ENCODE measurements at regions not wholly inside any gene's neighbourhood (a gene's known extent, or its start where the extent isn't known, plus 50 kb on each side); places are given as distances from the start of the nearest gene placed in this dataset.
"Not testable (repeated sequence)": the region's sequence is repeated elsewhere in the genome, so short reads cannot be mapped to it uniquely, and the experiment has no call there.

- peak; percentile 85 to 89 for ATAC-seq (replicated peaks)
These were observed 50.0 kb downstream of the SPRING1 start for GRCh38 chr12:116687888-116688287.

GRCh38 chr12:116684891-116685290, 53.0 kb downstream of the SPRING1 start:
- Mint-ChIP-seq H3K27ac (no peak overlapping the region), H3K9me3 (peaks cover 2 to 6% of the 10 kb centered on the region in 2 donors), H3K4me1 (peaks cover 2 to 21% of the 10 kb centered on the region in 2 donors), H3K27me3 (no peaks in the 10 kb centered on the region), H3K36me3 (peaks cover 6% of the 10 kb centered on the region in 2 donors), H3K4me3 (no peak overlapping the region)
- ATAC-seq (replicated peaks) (no peak), DNase-seq (no peak)

More at GRCh38 chr12:116687888-116688287, 50.0 kb downstream of the SPRING1 start:
- H3K4me1 Mint-ChIP-seq: peaks cover 9 to 35% of the 10 kb centered on the region in 2 donors
- peaks cover 8 to 10% of the 10 kb centered on the region in 2 donors for H3K27me3 Mint-ChIP-seq
- H3K9me3 Mint-ChIP-seq: peaks cover 2 to 6% of the 10 kb centered on the region in 2 donors
- H3K27ac Mint-ChIP-seq: no peak overlapping the region
- H3K4me3 Mint-ChIP-seq: no peak overlapping the region
- DNase-seq: no peak
- H3K36me3 Mint-ChIP-seq: peaks cover 6% of the 10 kb centered on the region in 2 donors

DNA sequence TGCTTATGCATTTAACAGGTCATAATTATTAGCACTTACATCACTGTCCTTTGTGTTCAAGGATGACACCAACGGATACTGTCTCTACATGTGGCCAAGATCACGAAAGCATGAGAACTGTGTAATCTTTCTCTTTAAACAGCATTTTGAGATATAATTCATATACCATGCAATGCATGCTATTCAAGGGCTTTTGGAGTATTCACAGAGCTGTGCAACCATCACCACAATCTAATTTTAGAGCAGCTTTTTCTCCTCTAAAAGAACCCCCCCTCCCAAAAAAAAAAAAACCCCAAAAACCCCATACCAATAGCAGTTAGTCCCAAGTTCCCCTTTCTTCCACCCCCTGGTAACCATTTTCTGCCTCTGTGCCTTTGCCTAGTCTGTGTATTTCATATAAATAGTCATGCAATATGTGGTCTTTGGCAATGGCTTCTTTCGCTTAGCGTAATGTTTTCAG, 60.6 kb downstream of the SPRING1 start:
- H3K27me3 Mint-ChIP-seq: no peaks in the 10 kb centered on the region
- peak overlapping the region; percentile 42 for H3K27ac Mint-ChIP-seq
- H3K36me3 Mint-ChIP-seq: peaks cover 0 to 2% of the 10 kb centered on the region in 2 donors
- peaks cover 50 to 76% of the 10 kb centered on the region in 2 donors for H3K4me1 Mint-ChIP-seq
- peak overlapping the region; percentile 59 to 63 for H3K4me3 Mint-ChIP-seq
- peak; percentile 76 to 83 for ATAC-seq (replicated peaks)
- DNase-seq: peak; percentile 40
- H3K9me3 Mint-ChIP-seq: peaks cover 0 to 5% of the 10 kb centered on the region in 2 donors

DNA sequence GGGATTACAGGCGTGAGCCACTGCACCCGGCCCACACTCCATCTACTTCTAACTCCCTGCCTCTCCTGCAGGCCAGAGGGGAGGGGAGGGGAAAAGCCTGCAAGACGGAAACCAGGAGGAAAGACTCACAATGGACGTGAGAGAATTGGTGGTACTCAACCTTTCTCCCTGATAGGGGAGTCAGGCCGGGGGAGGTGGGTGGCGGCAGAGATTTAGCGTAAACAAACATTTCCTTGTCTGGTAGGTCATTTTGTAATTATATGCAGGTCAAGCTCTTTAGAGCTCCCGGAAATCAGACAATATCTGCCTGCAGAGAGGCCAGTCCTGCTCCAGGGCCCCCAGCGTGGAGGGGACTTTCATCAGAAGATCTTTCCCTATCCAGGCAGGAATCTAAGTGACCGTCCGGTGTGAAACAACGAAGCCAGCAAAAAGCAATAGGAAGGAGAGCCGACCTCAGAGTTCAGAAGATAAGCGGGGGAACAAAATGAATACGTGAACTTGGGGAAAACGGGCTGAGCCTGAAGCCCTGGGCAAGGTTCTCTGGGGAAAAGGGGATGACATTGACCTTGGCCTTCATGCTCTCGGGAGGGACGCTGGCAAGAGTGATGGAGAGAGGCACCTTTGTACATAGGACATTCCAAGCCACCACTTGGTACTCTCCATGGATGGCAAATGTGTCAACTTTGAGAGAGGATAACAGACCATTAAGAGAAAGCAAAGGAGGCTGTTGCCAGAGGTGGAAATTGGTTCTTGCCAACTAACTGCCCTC, 62.3 kb downstream of the SPRING1 start:
- H3K4me3 Mint-ChIP-seq: peak overlapping the region in 1 of 2 donors; percentile 46
- H3K4me1 Mint-ChIP-seq: peaks cover 62 to 92% of the 10 kb centered on the region in 2 donors
- DNase-seq: no peak
- peaks cover 4 to 7% of the 10 kb centered on the region in 2 donors for H3K9me3 Mint-ChIP-seq
- no peaks in the 10 kb centered on the region for H3K27me3 Mint-ChIP-seq
- H3K27ac Mint-ChIP-seq: peak overlapping the region; percentile 88
- no peak for ATAC-seq (replicated peaks)
- peaks cover 2 to 4% of the 10 kb centered on the region in 2 donors for H3K36me3 Mint-ChIP-seq

GRCh38 chr12:116674643-116675183, 63.2 kb downstream of the SPRING1 start:
- ATAC-seq (replicated peaks): peak; percentile 55 to 59
- DNase-seq: peak; percentile 27
- H3K4me1 Mint-ChIP-seq: peaks cover 62 to 89% of the 10 kb centered on the region in 2 donors
- H3K4me3 Mint-ChIP-seq: no peak overlapping the region
- H3K27me3 Mint-ChIP-seq: no peaks in the 10 kb centered on the region
- peaks cover 4 to 7% of the 10 kb centered on the region in 2 donors for H3K9me3 Mint-ChIP-seq
- peak overlapping the region; percentile 88 for H3K27ac Mint-ChIP-seq
- peaks cover 2 to 4% of the 10 kb centered on the region in 2 donors for H3K36me3 Mint-ChIP-seq

- no peaks in the 10 kb centered on the region for H3K27me3 Mint-ChIP-seq
These were observed 64.2 kb downstream of the SPRING1 start for GRCh38 chr12:116673681-116674111.

GRCh38 chr12:116672842-116673516, 64.9 kb downstream of the SPRING1 start:
- H3K9me3 Mint-ChIP-seq: peaks cover 4 to 6% of the 10 kb centered on the region in 2 donors
- peak; percentile 24 to 43 for ATAC-seq (replicated peaks)
- H3K27ac Mint-ChIP-seq: peak overlapping the region; percentile 91
- H3K4me1 Mint-ChIP-seq: peaks cover 55 to 72% of the 10 kb centered on the region in 2 donors
- no peaks in the 10 kb centered on the region for H3K27me3 Mint-ChIP-seq
- H3K36me3 Mint-ChIP-seq: peaks cover 2 to 4% of the 10 kb centered on the region in 2 donors
- H3K4me3 Mint-ChIP-seq: peak overlapping the region; percentile 57 to 85
- no peak for DNase-seq

More at GRCh38 chr12:116673681-116674111, 64.2 kb downstream of the SPRING1 start:
- Mint-ChIP-seq H3K27ac (peak overlapping the region; percentile 91), H3K36me3 (peaks cover 2 to 4% of the 10 kb centered on the region in 2 donors), H3K9me3 (peaks cover 4 to 7% of the 10 kb centered on the region in 2 donors), H3K4me3 (peak overlapping the region in 1 of 2 donors; percentile 85), H3K4me1 (peaks cover 59 to 79% of the 10 kb centered on the region in 2 donors)
- ATAC-seq (replicated peaks): no peak
- no peak for DNase-seq

DNA sequence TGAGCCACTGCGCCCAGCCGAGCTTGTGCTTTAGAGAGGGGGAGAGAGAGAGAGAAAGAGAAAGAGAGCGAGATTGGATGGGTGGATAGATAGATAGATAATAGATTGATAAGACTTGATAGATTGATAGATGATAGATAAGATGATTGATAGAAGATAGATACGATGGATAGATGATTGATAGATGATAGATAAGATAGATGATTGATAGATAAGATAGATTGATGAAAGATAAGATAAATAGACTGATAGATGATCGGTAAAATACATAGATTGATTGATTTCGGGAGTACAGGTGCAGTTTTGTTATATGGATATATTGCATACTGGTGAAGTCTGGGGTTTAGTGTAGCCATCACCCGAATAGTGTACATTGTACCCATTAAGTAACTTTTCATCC, 65.9 kb downstream of the SPRING1 start:
- H3K27me3 Mint-ChIP-seq: no peaks in the 10 kb centered on the region
- H3K4me1 Mint-ChIP-seq: peaks cover 46 to 62% of the 10 kb centered on the region in 2 donors
- H3K36me3 Mint-ChIP-seq: peaks cover 2 to 4% of the 10 kb centered on the region in 2 donors
- H3K27ac Mint-ChIP-seq: no peak overlapping the region
- ATAC-seq (replicated peaks): no peak
- peaks cover 3 to 4% of the 10 kb centered on the region in 2 donors for H3K9me3 Mint-ChIP-seq
- no peak overlapping the region for H3K4me3 Mint-ChIP-seq
- no peak for DNase-seq

GRCh38 chr12:116670859-116671258, 67.0 kb downstream of the SPRING1 start:
- peaks cover 40 to 52% of the 10 kb centered on the region in 2 donors for H3K4me1 Mint-ChIP-seq
- H3K4me3 Mint-ChIP-seq: no peak overlapping the region
- DNase-seq: no peak
- H3K27me3 Mint-ChIP-seq: peaks cover under 1 to 2% of the 10 kb centered on the region in 2 donors
- peaks cover 3 to 4% of the 10 kb centered on the region in 2 donors for H3K9me3 Mint-ChIP-seq
- H3K36me3 Mint-ChIP-seq: peaks cover 2 to 4% of the 10 kb centered on the region in 2 donors
- peak; percentile 42 to 58 for ATAC-seq (replicated peaks)
- no peak overlapping the region for H3K27ac Mint-ChIP-seq

- Mint-ChIP-seq H3K27me3 (peaks cover 11 to 24% of the 10 kb centered on the region in 2 donors), H3K4me3 (no peak overlapping the region), H3K36me3 (peaks cover 0 to 4% of the 10 kb centered on the region in 2 donors), H3K4me1 (peaks cover 17 to 21% of the 10 kb centered on the region in 2 donors), H3K9me3 (peaks cover 3 to 4% of the 10 kb centered on the region in 2 donors), H3K27ac (no peak overlapping the region)
- DNase-seq (no peak), ATAC-seq (replicated peaks) (no peak)
These were observed 70.1 kb downstream of the SPRING1 start for GRCh38 chr12:116667752-116668151.

DNA sequence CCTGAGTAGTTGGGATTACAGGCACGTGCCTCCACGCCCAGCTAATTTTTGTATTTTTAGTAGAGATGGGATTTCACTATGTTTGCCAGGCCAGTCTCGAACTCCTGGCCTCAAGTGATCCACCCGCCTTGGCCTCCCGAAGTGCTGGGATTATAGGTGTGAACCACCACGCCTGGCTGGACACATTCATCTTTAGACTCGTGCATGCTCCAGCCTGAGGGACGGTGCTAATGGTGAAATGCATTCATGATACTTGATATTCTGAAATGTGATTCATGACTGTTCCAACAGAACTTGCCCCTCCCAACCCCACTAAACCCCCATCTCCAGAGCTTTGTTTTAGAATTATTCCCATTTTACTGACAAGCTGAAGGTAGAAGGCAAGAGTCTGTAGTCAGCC, 71.0 kb downstream of the SPRING1 start:
- peaks cover 10 to 12% of the 10 kb centered on the region in 2 donors for H3K4me1 Mint-ChIP-seq
- not testable (repeated sequence) for H3K9me3 Mint-ChIP-seq; DNase-seq; ATAC-seq (replicated peaks); H3K36me3 Mint-ChIP-seq; H3K27ac Mint-ChIP-seq; H3K4me3 Mint-ChIP-seq
- H3K27me3 Mint-ChIP-seq: peaks cover 18 to 33% of the 10 kb centered on the region in 2 donors

GRCh38 chr12:116666305-116666673, 71.6 kb downstream of the SPRING1 start:
- DNase-seq (no peak), ATAC-seq (replicated peaks) (no peak)
- Mint-ChIP-seq H3K4me3 (no peak overlapping the region), H3K27me3 (peaks cover 18 to 39% of the 10 kb centered on the region in 2 donors), H3K9me3 (peaks cover under 1% of the 10 kb centered on the region in 2 donors), H3K36me3 (peaks cover 0 to under 1% of the 10 kb centered on the region in 2 donors), H3K27ac (no peak overlapping the region), H3K4me1 (peaks cover 6% of the 10 kb centered on the region in 2 donors)

GRCh38 chr12:116665666-116666304, 72.1 kb downstream of the SPRING1 start:
- no peak overlapping the region for H3K4me3 Mint-ChIP-seq
- H3K9me3 Mint-ChIP-seq: no peaks in the 10 kb centered on the region
- H3K27ac Mint-ChIP-seq: no peak overlapping the region
- H3K27me3 Mint-ChIP-seq: peaks cover 18 to 41% of the 10 kb centered on the region in 2 donors
- DNase-seq: no peak
- no peaks in the 10 kb centered on the region for H3K36me3 Mint-ChIP-seq
- no peak for ATAC-seq (replicated peaks)
- peaks cover 1 to 3% of the 10 kb centered on the region in 2 donors for H3K4me1 Mint-ChIP-seq
